H1 (cell line): ENCODE measurements at regions not wholly inside any gene's neighbourhood (a gene's known extent, or its start where the extent isn't known, plus 50 kb on each side); places are given as distances from the start of the nearest gene placed in this dataset.

Source experiments
- BACH1 ChIP-seq: IDR thresholded peaks from 2 replicates; pipeline ENCODE4 v1.6.1; 2012; ENCODE audit warnings: low read length, improper control_type of control experiment
- POLR2A ChIP-seq, 2 experiments: IDR thresholded peaks; 1 replicate in 1 of 2; 2 replicates in 1 of 2; pipeline ENCODE4 v1.6.1; 2011; ENCODE audit warnings: low read depth in 2 of 2, low read length in 2 of 2, mild to moderate bottlenecking in 2 of 2; ENCODE audit errors: control extremely low read depth in 1 of 2
- ZNF274 ChIP-seq: IDR thresholded peaks from 2 replicates; pipeline ENCODE4 v1.7.0; 2012; ENCODE audit warnings: low read length, borderline replicate concordance; ENCODE audit errors: extremely low read depth

DNA sequence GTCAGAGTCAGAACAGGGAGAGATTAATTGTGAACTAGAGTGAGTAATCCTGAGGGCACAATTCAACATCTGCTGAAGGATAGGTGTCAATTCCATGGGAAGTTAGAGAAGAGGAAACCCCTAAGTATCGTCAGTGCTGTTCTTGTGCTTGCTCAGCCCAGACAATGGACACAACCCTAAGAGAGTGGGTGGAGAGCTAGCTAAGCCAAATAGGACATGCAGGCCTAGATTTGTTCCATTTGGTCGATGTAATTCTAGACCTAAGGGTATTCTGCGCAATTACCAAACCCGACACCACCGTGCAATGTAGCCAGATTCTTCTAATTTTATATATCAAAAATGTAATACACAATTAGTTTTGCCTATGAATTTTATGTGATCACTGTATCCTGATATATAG is 431.6 kb downstream of the SH3GL2 start (continued):
- TF ChIP-seq POLR2A (IDR thresholded peaks at IDR 0.05; ENCODE audit: control extremely low read depth in 1 of 2, low read depth in 2 of 2, low read length in 2 of 2), result no peak
- TF ChIP-seq ZNF274, result no peak
- TF ChIP-seq BACH1, result no peak
